SK-N-MC (cell line): ENCODE measurements at regions not wholly inside any gene's neighbourhood (a gene's known extent, or its start where the extent isn't known, plus 50 kb on each side); places are given as distances from the start of the nearest gene placed in this dataset.

Source experiments
- EZH2 ChIP-seq: fragments of 200-600 bp; sonication (generic); IDR thresholded peaks from one replicate; pipeline ENCODE4 v1.6.1; 2017; ENCODE audit warnings: antibody characterized with exemption
- POLR2AphosphoS5 ChIP-seq: IDR thresholded peaks from 2 replicates; pipeline ENCODE4 v1.6.1; 2012; ENCODE audit warnings: mild to moderate bottlenecking, low read depth, low read length, borderline replicate concordance

DNA sequence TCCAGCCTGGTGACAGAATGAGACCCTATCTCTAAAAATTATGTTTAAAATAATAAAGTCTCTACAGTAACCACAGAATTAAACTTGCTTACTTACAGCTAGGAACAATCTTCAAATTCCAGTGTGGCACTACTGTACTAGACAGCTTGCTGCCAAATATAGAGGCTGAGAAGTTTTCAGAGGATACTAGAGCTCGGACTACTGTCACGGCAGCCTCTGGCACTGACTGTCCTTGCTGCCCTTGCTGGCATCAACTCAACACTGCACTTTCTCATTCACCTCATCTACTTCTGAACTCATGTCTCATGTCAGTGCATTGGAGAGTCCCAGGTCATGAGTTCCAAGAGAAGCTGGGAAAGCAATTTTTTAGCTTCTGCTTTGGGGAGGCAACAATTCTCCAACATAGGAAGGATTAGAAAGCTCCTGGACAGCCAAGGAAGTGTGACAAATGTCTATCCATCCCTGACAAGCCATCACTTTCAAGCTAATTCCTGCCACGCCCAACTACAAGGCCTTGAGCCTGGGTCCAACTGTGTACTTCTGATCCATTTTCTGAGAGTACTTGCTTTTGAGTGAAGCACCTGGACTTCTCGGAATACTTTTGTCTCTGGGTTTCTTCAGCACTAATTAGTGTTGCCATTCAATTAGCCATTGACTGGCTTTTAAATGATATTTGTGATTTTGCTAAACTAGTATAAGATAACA is 98.6 kb upstream of the NR3C2 start:
- no peak for TF ChIP-seq POLR2AphosphoS5
- TF ChIP-seq EZH2 = no peak
